Esophagus muscularis mucosa (tissue), 4 donors: ENCODE measurements at regions not wholly inside any gene's neighbourhood (a gene's known extent, or its start where the extent isn't known, plus 50 kb on each side); places are given as distances from the start of the nearest gene placed in this dataset.
"Not testable (repeated sequence)": the region's sequence is repeated elsewhere in the genome, so short reads cannot be mapped to it uniquely, and the experiment has no call there.

Experiments used
- DNase-seq: peaks from one replicate; pipeline ENCODE4 v3.0.0-alpha.2; 2017; ENCODE audit errors: extremely low spot score
- H3K27ac ChIP-seq, 4 donors: fragments of 200-600 bp; sonication (generic); replicated peaks in 1 of 4; 1 replicate in 3 of 4; 2 replicates in 1 of 4; pipeline ENCODE4 v1.5.1; 2016 to 2019; ENCODE audit warnings: mild to moderate bottlenecking in 1 of 4
- H3K27me3 ChIP-seq, 4 donors: fragments of 200-600 bp; sonication (generic); one replicate each; pipeline versions ENCODE4 v1.5.1 to v1.6.0; 2016 to 2019
- H3K36me3 ChIP-seq, 4 donors: fragments of 200-600 bp; sonication (generic); one replicate each; pipeline ENCODE4 v1.5.1; 2016 to 2019
- H3K4me1 ChIP-seq, 4 donors: fragments of 200-600 bp; sonication (generic); one replicate each; pipeline ENCODE4 v1.5.1; 2016 to 2019
- H3K4me3 ChIP-seq, 4 donors: fragments of 200-600 bp; sonication (generic); 1 replicate in 2 of 4; 2 replicates in 2 of 4; pipeline ENCODE4 v1.5.1; 2016 to 2019; ENCODE audit warnings: mild to moderate bottlenecking in 4 of 4, moderate library complexity in 1 of 4
- H3K9me3 ChIP-seq, 4 donors: fragments of 200-600 bp; sonication (generic); 1 replicate in 3 of 4; 2 replicates in 1 of 4; pipeline ENCODE4 v1.5.1; 2016 to 2019
- EP300 ChIP-seq: sonication (generic); formaldehyde crosslinking; IDR thresholded peaks from one replicate; pipeline ENCODE4 v1.6.1; 2017; ENCODE audit warnings: antibody characterized with exemption
- POLR2A ChIP-seq: fragments of 450-650 bp; IDR thresholded peaks from one replicate; pipeline ENCODE4 v1.6.1; 2017; ENCODE audit warnings: antibody characterized with exemption, moderate library complexity, mild to moderate bottlenecking, low read depth
- POLR2AphosphoS5 ChIP-seq, 2 donors: sonication (generic); formaldehyde crosslinking; IDR thresholded peaks; one replicate each; pipeline ENCODE4 v1.6.1; 2017; ENCODE audit warnings: antibody characterized with exemption in 2 of 2
- WGBS: methylation state at CpG from one replicate; pipeline ENCODE4 v1.1.5; 2018; 5-methylcytosine and 5-hydroxymethylcytosine counted together
- intact Hi-C: fragments of 100-400 bp; cut with DNase I; formaldehyde crosslinking; loops from one replicate; pipeline ENCODE4 v1.15.1; 2023
- TF ChIP-seq, protein P1 (sequence below), 3 experiments: fragments of 200-600 bp in 2 of 3; fragments of 450-650 bp in 1 of 3; sonication (generic) in 2 of 3; IDR thresholded peaks; one replicate each; pipeline ENCODE4 v1.5.1; 2017 to 2019; ENCODE audit warnings: antibody characterized with exemption in 3 of 3, mild to moderate bottlenecking in 2 of 3, moderate library complexity in 1 of 3

DNA sequence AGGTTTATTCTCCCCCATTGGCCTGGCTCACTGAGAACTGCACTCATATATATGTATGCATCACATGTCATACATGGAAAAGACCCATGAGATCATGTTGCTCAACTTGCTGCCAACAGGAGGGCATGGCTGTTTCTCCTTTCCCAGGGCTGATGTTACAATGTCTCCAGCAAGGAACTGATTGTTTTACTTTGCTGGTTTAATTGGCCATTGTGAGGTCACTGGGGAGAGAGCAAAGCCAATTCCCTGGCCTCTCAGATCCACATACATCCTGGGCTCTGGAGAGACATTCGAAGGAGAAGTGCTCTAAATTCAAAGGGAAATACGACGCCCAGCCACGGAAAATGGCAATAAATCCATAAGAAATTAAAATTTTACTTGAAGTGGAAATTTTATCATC, 287.8 kb downstream of the WDR11 start:
- Histone ChIP-seq H3K27ac (no peak overlapping the region), H3K4me1 (peaks cover 0 to 19% (median 11%) of the 10 kb centered on the region in 4 donors), H3K4me3 (no peak overlapping the region), H3K36me3 (no peaks in the 10 kb centered on the region), H3K27me3 (no peaks in the 10 kb centered on the region), H3K9me3 (no peaks in the 10 kb centered on the region)
- WGBS, result 90% methylated on average over 4 of the region's 4 CpGs
- no peak for DNase-seq
- TF ChIP-seq POLR2AphosphoS5 (IDR thresholded peaks at IDR 0.05), result no peak
- TF ChIP-seq EP300, result no peak
- TF ChIP-seq, protein P1, sequence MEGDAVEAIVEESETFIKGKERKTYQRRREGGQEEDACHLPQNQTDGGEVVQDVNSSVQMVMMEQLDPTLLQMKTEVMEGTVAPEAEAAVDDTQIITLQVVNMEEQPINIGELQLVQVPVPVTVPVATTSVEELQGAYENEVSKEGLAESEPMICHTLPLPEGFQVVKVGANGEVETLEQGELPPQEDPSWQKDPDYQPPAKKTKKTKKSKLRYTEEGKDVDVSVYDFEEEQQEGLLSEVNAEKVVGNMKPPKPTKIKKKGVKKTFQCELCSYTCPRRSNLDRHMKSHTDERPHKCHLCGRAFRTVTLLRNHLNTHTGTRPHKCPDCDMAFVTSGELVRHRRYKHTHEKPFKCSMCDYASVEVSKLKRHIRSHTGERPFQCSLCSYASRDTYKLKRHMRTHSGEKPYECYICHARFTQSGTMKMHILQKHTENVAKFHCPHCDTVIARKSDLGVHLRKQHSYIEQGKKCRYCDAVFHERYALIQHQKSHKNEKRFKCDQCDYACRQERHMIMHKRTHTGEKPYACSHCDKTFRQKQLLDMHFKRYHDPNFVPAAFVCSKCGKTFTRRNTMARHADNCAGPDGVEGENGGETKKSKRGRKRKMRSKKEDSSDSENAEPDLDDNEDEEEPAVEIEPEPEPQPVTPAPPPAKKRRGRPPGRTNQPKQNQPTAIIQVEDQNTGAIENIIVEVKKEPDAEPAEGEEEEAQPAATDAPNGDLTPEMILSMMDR (IDR thresholded peaks at IDR 0.05), result no peak
- TF ChIP-seq POLR2A, result no peak
- intact Hi-C loops, result no loop called here

- intact Hi-C loops, result not testable (repeated sequence)
- H3K9me3 ChIP-seq, result peaks cover 0 to 16% (median 12%) of the 10 kb centered on the region in 4 donors
- WGBS, result 42% methylated on average over 2 of the region's 2 CpGs
Observed at GRCh38 chr10:121145802-121146395, 294.7 kb downstream of the WDR11 start.

DNA sequence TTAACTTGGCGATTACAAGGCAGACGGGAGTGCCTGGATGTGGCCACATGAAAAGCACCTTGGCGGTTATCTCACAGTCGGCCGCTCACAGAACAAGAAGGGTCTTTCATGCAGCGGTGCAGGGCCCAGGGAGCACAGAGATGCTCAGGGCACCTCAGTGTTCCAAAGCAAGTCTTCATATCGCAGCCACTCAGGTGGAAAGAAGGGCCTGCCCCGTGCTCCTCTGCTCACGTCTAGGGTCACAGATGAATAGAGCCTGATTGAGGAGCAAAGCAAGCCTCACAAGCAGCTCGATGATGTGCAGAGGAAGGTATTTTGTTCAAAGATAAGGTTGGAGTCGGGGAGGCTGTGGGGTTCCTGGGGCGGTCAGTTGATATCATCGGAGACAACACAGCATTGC, 297.8 kb downstream of the WDR11 start:
- Histone ChIP-seq H3K4me1 (no peaks in the 10 kb centered on the region), H3K9me3 (peaks cover 0 to 16% (median 12%) of the 10 kb centered on the region in 4 donors), H3K27ac (no peak overlapping the region), H3K4me3 (no peak overlapping the region), H3K27me3 (no peaks in the 10 kb centered on the region), H3K36me3 (no peaks in the 10 kb centered on the region)
- intact Hi-C loops, result no loop called here
- 89% methylated on average over 13 of the region's 13 CpGs for WGBS
- DNase-seq, result no peak
- TF ChIP-seq POLR2A, result no peak
- TF ChIP-seq EP300, result no peak
- TF ChIP-seq POLR2AphosphoS5 (IDR thresholded peaks at IDR 0.05), result no peak
- TF ChIP-seq, protein P1 (IDR thresholded peaks at IDR 0.05), result no peak

More at GRCh38 chr10:121145802-121146395, 294.7 kb downstream of the WDR11 start:
- H3K27me3 ChIP-seq, H3K4me3 ChIP-seq, DNase-seq, H3K36me3 ChIP-seq, H3K27ac ChIP-seq, H3K4me1 ChIP-seq: not testable (repeated sequence)

DNA sequence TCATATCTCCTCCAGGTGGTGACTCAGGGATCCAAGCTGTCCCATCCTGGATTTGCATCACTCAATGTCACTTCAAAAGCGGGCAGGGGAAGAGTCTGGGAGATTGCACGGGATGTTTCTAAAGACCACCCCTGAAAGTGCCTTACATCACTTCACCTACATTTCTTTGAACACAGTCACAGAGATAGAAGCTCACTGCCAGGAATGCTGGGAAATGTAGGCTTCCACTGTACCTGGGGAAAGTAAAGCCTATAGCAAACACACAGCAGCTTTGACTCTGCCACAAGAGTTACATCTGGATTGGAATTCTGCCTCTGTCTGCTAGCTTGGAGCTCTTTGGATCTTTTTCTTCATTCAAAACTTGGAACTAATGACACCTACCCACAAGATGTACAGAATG, 300.9 kb downstream of the WDR11 start:
- H3K4me3 ChIP-seq, result no peak overlapping the region
- intact Hi-C loops, result no loop called here
- no peaks in the 10 kb centered on the region for H3K9me3 ChIP-seq
- no peaks in the 10 kb centered on the region for H3K36me3 ChIP-seq
- 88% methylated on average over 2 of the region's 2 CpGs for WGBS
- TF ChIP-seq POLR2A (no peak), EP300 (no peak), POLR2AphosphoS5 (IDR thresholded peaks at IDR 0.05) (no peak)
- TF ChIP-seq, protein P1 (IDR thresholded peaks at IDR 0.05), result no peak
- DNase-seq, result no peak
- H3K4me1 ChIP-seq, result peaks cover 0 to 21% (median 17%) of the 10 kb centered on the region in 4 donors
- H3K27me3 ChIP-seq, result no peaks in the 10 kb centered on the region
- no peak overlapping the region for H3K27ac ChIP-seq

DNA sequence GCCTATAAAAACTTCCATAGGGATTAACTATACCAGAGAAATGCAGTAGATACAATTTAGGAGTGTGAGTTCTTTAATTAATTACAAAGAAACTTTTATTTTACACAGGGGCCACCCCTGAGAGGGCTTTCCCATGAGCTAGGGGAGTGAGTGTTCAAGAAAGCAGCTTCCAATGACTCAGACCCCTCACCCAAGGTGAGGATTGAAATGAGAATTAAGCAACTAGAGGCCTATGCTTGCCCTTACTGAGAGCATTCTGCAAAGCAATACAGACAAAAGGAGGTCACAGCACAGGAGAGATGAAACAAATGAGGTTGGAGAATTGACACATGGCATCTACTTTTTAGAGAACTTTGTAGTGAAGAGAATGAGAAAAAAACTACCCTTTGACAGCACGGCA, 301.8 kb downstream of the WDR11 start:
- TF ChIP-seq EP300 (no peak), POLR2AphosphoS5 (IDR thresholded peaks at IDR 0.05) (no peak), POLR2A (no peak)
- TF ChIP-seq, protein P1 (IDR thresholded peaks at IDR 0.05), result no peak
- intact Hi-C loops, result no loop called here
- Histone ChIP-seq H3K27ac (no peak overlapping the region), H3K4me1 (peaks cover 0 to 21% (median 17%) of the 10 kb centered on the region in 4 donors), H3K4me3 (no peak overlapping the region), H3K36me3 (no peaks in the 10 kb centered on the region), H3K27me3 (no peaks in the 10 kb centered on the region), H3K9me3 (no peaks in the 10 kb centered on the region)
- 90% methylated on average over 1 of the region's 1 CpG for WGBS
- no peak for DNase-seq
